Glutamatergic neuron (in vitro differentiated cells): ENCODE measurements at regions not wholly inside any gene's neighbourhood (a gene's known extent, or its start where the extent isn't known, plus 50 kb on each side); places are given as distances from the start of the nearest gene placed in this dataset.

ENCODE experiments used
- DNase-seq: peaks from one replicate; pipeline ENCODE4 v3.0.0; 2022
- H3K27ac Mint-ChIP-seq: one replicate; pipeline ENCODE4 v1.8.0; 2020; ENCODE audit warnings: mild to moderate bottlenecking, mixed read lengths, inconsistent platforms; ENCODE audit not compliant: unreplicated experiment
- H3K27me3 Mint-ChIP-seq: one replicate; pipeline ENCODE4 v1.8.0; 2020; ENCODE audit warnings: mild to moderate bottlenecking, moderate library complexity, mixed read lengths, inconsistent platforms; ENCODE audit not compliant: unreplicated experiment
- H3K36me3 Mint-ChIP-seq: one replicate; pipeline ENCODE4 v1.8.0; 2020; ENCODE audit warnings: mild to moderate bottlenecking, mixed read lengths, inconsistent platforms; ENCODE audit not compliant: unreplicated experiment
- H3K4me1 Mint-ChIP-seq: one replicate; pipeline ENCODE4 v1.8.0; 2020; ENCODE audit warnings: mild to moderate bottlenecking, low read depth, mixed read lengths, inconsistent platforms; ENCODE audit not compliant: unreplicated experiment
- H3K4me3 Mint-ChIP-seq: one replicate; pipeline ENCODE4 v1.8.0; 2020; ENCODE audit warnings: mild to moderate bottlenecking, mixed read lengths, inconsistent platforms; ENCODE audit not compliant: unreplicated experiment
- H3K9me3 Mint-ChIP-seq: one replicate; pipeline ENCODE4 v1.8.0; 2020; ENCODE audit warnings: mild to moderate bottlenecking, moderate library complexity, mixed read lengths, inconsistent platforms; ENCODE audit not compliant: unreplicated experiment
- TF ChIP-seq, protein P1 (sequence below): fragments of 200-600 bp; sonication (generic); IDR thresholded peaks from one replicate; pipeline ENCODE4 v1.5.0; 2021; ENCODE audit not compliant: partially characterized antibody, unreplicated experiment

DNA sequence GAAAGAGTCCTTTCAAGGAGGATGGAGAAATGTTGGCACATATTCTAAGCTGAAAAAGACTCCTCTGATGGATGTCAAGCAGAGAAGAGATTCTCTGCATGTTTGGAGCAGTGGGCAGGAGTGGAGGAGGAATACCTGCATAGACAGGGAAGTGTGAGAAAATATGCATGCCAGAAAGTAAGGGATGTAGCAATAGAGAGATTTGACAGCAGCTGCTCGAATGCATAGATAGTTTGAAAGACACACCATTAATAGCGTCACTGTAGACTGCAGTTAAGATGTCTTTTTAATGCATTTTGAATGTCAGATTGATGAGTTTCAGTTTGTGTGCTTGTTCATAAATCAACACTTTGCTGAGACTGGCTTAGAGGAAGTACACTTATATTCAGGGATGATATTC is 169.9 kb upstream of the POT1 start:
- Mint-ChIP-seq H3K9me3 (peaks cover 4% of the 10 kb centered on the region), H3K36me3 (no peaks in the 10 kb centered on the region), H3K27ac (no peak overlapping the region), H3K4me3 (no peak overlapping the region), H3K4me1 (no peaks in the 10 kb centered on the region), H3K27me3 (no peaks in the 10 kb centered on the region)
- TF ChIP-seq, protein P1, sequence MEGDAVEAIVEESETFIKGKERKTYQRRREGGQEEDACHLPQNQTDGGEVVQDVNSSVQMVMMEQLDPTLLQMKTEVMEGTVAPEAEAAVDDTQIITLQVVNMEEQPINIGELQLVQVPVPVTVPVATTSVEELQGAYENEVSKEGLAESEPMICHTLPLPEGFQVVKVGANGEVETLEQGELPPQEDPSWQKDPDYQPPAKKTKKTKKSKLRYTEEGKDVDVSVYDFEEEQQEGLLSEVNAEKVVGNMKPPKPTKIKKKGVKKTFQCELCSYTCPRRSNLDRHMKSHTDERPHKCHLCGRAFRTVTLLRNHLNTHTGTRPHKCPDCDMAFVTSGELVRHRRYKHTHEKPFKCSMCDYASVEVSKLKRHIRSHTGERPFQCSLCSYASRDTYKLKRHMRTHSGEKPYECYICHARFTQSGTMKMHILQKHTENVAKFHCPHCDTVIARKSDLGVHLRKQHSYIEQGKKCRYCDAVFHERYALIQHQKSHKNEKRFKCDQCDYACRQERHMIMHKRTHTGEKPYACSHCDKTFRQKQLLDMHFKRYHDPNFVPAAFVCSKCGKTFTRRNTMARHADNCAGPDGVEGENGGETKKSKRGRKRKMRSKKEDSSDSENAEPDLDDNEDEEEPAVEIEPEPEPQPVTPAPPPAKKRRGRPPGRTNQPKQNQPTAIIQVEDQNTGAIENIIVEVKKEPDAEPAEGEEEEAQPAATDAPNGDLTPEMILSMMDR = no peak
- no peak for DNase-seq

DNA sequence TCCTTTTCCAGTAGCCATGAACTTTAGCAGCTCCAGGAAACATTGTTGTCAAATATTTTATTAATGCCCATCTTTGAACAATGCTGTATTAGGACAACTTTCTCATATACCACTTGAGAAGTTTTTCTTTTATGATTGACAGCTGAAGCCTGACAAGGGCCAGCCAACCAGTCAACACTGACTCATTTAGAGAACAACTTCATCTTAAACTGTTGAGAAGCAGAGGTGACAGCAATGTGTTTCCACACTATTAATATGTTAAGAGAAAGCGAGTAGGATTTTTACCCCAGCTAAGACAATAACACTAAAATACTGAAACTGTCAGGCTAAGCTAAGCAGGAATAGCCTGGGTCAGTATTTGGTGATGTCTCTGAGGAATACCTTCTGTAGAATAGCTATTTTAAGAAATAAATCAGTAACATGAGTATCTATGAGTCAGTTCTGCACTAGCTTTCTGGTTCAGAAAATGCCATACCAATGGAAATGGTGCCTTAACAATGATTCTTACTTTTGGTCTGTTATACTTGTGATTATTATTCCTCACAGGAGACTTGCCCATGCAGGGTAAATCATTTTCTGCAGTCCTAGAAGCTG is 168.8 kb upstream of the POT1 start:
- TF ChIP-seq, protein P1 = no peak
- H3K9me3 Mint-ChIP-seq = peaks cover 1% of the 10 kb centered on the region
- H3K36me3 Mint-ChIP-seq = no peaks in the 10 kb centered on the region
- no peak overlapping the region for H3K4me3 Mint-ChIP-seq
- H3K27ac Mint-ChIP-seq = no peak overlapping the region
- no peak for DNase-seq
- no peaks in the 10 kb centered on the region for H3K27me3 Mint-ChIP-seq
- H3K4me1 Mint-ChIP-seq = no peaks in the 10 kb centered on the region

DNA sequence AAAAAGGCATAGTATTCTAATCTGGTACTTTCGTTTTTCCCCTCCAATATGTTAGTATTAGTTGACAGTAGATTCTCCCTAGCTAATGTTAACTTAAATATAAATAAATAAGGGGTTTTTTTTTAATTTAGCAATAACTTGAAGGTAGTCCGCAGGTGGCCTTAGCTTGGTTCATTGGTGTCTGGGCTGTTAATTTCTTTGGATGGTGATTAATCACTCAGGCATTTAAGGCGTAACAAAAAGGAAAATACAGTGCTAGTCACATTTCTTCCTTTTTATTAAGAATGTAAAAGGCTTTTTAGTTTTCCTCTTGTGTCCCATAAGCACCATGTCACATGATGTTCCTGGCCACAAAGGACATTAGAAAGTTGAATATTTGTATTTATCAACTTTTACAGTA is 161.0 kb upstream of the POT1 start:
- Mint-ChIP-seq H3K36me3 (no peaks in the 10 kb centered on the region), H3K4me3 (no peak overlapping the region), H3K4me1 (peaks cover 4% of the 10 kb centered on the region), H3K27me3 (no peaks in the 10 kb centered on the region), H3K9me3 (no peaks in the 10 kb centered on the region), H3K27ac (no peak overlapping the region)
- TF ChIP-seq, protein P1 = no peak
- DNase-seq = no peak

DNA sequence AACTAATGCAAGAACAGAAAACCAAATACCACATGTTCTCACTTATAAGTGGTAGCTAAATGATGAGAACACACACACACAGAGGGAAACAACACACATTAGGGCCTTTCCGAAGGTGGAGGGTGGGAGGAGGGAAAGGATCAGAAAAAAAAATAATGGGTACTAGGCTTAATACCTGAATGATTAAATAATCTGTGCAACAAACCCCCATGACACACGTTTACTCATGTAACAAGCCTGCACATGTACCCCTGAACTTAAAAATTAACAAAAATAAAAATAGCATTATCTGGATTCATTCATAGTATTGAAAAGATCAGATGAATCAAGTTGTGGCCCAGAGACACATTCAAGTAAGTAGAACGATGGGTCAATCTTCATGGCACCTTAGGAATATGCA is 159.5 kb upstream of the POT1 start:
- Mint-ChIP-seq H3K4me1 (peaks cover 4% of the 10 kb centered on the region), H3K9me3 (no peaks in the 10 kb centered on the region), H3K27me3 (no peaks in the 10 kb centered on the region), H3K36me3 (no peaks in the 10 kb centered on the region), H3K4me3 (no peak overlapping the region), H3K27ac (no peak overlapping the region)
- DNase-seq = no peak
- TF ChIP-seq, protein P1 = no peak

DNA sequence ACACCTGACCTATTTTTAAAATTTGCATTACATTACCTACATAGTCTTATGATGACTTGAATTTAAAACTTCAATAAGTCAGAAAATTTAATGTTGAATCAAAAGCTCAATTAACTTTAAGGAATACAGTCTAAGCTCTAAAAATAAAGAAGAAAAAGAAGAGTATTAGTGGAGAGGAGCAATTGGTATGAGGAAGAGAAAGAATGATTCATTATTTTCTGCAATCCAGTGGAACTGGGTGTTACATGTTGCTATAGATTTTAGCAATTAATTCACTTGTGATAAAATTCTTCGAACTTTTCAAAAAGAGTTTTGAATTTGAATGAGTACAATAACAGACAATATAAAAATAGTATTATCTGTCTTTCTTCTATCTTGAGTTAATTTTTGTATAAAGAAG is 158.9 kb upstream of the POT1 start:
- H3K4me1 Mint-ChIP-seq = peaks cover 7% of the 10 kb centered on the region
- no peak overlapping the region for H3K4me3 Mint-ChIP-seq
- DNase-seq = no peak
- no peaks in the 10 kb centered on the region for H3K9me3 Mint-ChIP-seq
- no peak overlapping the region for H3K27ac Mint-ChIP-seq
- TF ChIP-seq, protein P1 = no peak
- H3K27me3 Mint-ChIP-seq = no peaks in the 10 kb centered on the region
- H3K36me3 Mint-ChIP-seq = no peaks in the 10 kb centered on the region
